Loucy (cell line): ENCODE measurements at regions not wholly inside any gene's neighbourhood (a gene's known extent, or its start where the extent isn't known, plus 50 kb on each side); places are given as distances from the start of the nearest gene placed in this dataset.

Experiments used
- EZH2phosphoT487 ChIP-seq: fragments of 200-600 bp; IDR thresholded peaks from 2 replicates; pipeline ENCODE4 v1.6.1; 2018; ENCODE audit warnings: antibody characterized with exemption, mild to moderate bottlenecking, moderate library complexity, borderline replicate concordance
- TF ChIP-seq, protein P1 (sequence below): fragments of 200-600 bp; sonication (generic); conservative IDR thresholded peaks from 2 replicates; pipeline ENCODE4 v1.5.1; 2014; ENCODE audit warnings: mild to moderate bottlenecking, antibody characterized with exemption, low read length

DNA sequence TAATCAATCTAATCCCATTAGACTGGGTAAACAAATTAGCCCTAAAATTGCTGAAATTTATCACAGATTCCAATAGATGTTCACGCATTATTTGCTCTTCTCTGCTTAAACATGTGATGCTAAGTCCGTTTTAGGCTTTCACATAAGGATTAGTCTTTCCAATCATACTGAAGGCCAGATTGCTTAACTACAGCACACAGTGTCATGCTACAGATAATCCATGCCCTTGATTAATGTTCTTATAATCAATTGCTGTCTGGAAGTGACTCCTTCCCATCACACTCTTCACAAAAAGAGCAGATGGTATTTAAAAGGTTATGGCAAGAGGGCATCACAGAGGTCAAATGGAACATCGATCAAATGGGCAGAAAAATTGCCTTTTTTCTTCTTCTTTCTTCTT is 471.5 kb upstream of the ROBO1 start:
- TF ChIP-seq, protein P1, sequence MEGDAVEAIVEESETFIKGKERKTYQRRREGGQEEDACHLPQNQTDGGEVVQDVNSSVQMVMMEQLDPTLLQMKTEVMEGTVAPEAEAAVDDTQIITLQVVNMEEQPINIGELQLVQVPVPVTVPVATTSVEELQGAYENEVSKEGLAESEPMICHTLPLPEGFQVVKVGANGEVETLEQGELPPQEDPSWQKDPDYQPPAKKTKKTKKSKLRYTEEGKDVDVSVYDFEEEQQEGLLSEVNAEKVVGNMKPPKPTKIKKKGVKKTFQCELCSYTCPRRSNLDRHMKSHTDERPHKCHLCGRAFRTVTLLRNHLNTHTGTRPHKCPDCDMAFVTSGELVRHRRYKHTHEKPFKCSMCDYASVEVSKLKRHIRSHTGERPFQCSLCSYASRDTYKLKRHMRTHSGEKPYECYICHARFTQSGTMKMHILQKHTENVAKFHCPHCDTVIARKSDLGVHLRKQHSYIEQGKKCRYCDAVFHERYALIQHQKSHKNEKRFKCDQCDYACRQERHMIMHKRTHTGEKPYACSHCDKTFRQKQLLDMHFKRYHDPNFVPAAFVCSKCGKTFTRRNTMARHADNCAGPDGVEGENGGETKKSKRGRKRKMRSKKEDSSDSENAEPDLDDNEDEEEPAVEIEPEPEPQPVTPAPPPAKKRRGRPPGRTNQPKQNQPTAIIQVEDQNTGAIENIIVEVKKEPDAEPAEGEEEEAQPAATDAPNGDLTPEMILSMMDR, result no peak
- no peak for TF ChIP-seq EZH2phosphoT487
